Keratinocyte (primary cell): ENCODE measurements at regions not wholly inside any gene's neighbourhood (a gene's known extent, or its start where the extent isn't known, plus 50 kb on each side); places are given as distances from the start of the nearest gene placed in this dataset.

Experiments
- CTCF ChIP-seq, 3 experiments: IDR thresholded peaks in 1 of 3; conservative IDR thresholded peaks in 1 of 3; optimal IDR thresholded peaks in 1 of 3; 2 replicates in 2 of 3; 3 replicates in 1 of 3; pipeline versions ENCODE3 to v1.5.1; 2011; ENCODE audit warnings: low read length in 3 of 3, mild to moderate bottlenecking in 3 of 3, moderate library complexity in 2 of 3, control low read depth in 1 of 3, inconsistent platforms in 1 of 3; ENCODE audit not compliant: insufficient read depth in 2 of 3; ENCODE audit errors: extremely low read depth in 1 of 3
- EZH2 ChIP-seq: IDR thresholded peaks from one replicate; pipeline ENCODE4 v1.6.1; 2012; ENCODE audit warnings: inconsistent platforms, mild to moderate bottlenecking, low read length, moderate library complexity

DNA sequence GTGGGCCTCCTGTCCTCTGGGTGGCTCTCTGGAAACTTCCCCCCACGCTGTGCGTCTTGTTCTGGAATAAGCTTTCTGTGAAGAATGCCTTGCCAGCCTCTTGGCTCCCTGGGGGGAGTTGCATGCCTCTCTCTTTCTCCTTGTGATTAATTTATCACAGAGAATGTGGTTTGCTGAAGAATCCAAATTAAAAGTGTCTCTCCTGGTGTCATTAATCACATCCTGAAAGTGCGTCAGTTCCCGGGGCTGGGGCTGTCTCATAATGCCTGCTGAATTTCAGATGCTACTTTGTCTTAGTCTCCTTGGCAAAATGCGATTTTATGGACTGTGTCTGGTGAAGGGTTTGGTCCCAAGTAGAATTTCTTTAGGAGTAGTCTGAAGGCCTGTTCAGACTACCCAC is 787.7 kb upstream of the TMEM132C start:
- TF ChIP-seq CTCF (optimal IDR thresholded peaks at IDR 0.05 in 1 of 3, IDR thresholded peaks at IDR 0.05 in 1 of 3, conservative IDR thresholded peaks at IDR 0.05 in 1 of 3; ENCODE audit: extremely low read depth in 1 of 3, insufficient read depth in 2 of 3, low read length in 3 of 3), result no peak
- no peak for TF ChIP-seq EZH2
